Breast epithelium (tissue), 3 donors: ENCODE measurements at regions not wholly inside any gene's neighbourhood (a gene's known extent, or its start where the extent isn't known, plus 50 kb on each side); places are given as distances from the start of the nearest gene placed in this dataset.

ENCODE experiments used
- POLR2A ChIP-seq: fragments of 450-650 bp; IDR thresholded peaks from one replicate; pipeline ENCODE4 v1.6.1; 2016; ENCODE audit warnings: antibody characterized with exemption, mild to moderate bottlenecking, moderate library complexity
- POLR2AphosphoS5 ChIP-seq, 3 donors: sonication (generic); formaldehyde crosslinking; IDR thresholded peaks; one replicate each; pipeline ENCODE4 v1.6.1; 2017; ENCODE audit warnings: antibody characterized with exemption in 3 of 3
- TF ChIP-seq, protein P1 (sequence below), 3 donors: fragments of 450-650 bp; IDR thresholded peaks; one replicate each; pipeline ENCODE4 v1.5.1; 2016 to 2017; ENCODE audit warnings: antibody characterized with exemption in 3 of 3, mild to moderate bottlenecking in 3 of 3, moderate library complexity in 3 of 3

DNA sequence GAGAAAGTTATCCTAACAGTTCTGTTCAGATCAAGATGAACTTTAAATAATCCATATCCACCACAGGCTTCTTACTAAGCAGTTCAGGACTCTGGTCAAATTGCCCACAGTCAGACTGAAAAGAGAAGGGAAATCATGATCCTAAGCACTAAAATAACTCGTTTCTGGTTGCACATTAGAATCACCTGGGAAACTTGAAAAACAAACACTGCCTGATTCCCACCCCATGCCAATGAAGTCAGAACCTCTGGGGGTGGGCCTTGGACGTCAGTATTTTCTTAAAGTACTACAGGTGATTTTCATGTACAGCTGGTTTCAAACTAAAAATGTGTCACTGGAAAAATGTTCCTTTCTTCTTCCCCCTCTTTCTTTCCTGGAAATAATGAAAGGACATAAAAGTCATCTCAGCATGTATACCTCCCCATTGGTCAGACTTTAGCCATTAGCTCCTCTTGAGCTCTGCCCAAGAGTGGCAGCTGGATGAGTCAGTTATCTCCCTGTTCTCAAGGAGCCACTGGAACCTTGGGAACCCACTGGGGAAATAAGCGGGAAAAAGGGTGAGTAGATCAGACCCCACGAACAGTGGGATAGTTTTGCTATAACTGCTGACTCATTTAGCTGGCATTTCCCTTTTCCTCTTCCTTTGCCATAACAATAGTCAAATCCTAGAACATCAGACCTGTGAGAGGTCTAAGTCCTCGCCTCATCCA, 75.3 kb upstream of the IL6 start:
- no peak for TF ChIP-seq POLR2AphosphoS5 (IDR thresholded peaks at IDR 0.05)
- TF ChIP-seq, protein P1, sequence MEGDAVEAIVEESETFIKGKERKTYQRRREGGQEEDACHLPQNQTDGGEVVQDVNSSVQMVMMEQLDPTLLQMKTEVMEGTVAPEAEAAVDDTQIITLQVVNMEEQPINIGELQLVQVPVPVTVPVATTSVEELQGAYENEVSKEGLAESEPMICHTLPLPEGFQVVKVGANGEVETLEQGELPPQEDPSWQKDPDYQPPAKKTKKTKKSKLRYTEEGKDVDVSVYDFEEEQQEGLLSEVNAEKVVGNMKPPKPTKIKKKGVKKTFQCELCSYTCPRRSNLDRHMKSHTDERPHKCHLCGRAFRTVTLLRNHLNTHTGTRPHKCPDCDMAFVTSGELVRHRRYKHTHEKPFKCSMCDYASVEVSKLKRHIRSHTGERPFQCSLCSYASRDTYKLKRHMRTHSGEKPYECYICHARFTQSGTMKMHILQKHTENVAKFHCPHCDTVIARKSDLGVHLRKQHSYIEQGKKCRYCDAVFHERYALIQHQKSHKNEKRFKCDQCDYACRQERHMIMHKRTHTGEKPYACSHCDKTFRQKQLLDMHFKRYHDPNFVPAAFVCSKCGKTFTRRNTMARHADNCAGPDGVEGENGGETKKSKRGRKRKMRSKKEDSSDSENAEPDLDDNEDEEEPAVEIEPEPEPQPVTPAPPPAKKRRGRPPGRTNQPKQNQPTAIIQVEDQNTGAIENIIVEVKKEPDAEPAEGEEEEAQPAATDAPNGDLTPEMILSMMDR (IDR thresholded peaks at IDR 0.05), result no peak
- no peak for TF ChIP-seq POLR2A
